ENCODE measurements at regions not wholly inside any gene's neighbourhood (a gene's known extent, or its start where the extent isn't known, plus 50 kb on each side); places are given as distances from the start of the nearest gene placed in this dataset.

DNA sequence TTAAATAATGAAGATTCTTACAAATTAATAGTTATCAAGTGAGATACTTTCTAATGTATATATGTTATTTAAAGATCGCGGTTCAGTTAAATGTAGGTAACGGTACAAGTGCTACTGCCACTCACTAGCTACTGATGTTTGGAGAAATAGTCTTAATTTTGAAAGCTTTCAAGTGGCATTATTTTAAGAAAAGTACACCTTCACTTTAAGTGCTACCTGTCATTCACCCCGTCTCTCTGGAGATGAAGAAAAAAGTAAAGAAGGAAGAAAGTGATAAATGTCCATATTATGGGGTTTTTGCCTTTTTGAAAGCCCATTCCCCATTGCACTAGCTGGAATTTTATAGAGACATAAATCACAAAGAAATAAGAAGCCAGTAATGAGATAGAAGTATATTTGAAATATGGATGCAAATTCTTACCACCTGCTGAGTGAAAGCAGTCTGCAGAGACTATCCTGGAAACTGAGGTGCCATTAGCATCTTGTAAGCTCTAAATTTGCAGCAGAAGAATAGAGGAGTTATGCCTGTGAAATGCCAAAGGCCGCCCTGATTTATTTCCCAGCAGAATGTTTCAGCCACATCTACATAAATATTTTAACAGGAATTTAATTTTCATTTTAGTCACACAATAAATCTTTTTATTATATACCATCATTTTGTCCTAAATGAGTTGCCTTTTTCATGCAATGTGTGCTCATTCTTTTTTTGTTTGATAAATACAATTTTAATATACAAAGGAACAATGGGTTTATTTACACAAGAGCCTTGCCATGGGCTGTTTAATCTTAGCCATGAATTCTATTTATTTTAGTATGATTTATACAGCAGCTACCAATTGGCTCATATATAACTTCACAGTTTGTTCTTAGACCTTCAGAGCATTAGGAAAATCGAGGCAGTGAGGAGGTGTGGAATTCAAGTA, 489.9 kb upstream of the RAG2 start:
- Histone ChIP-seq H3K9ac (ENCODE audit: insufficient read depth, low read length, poor library complexity, severe bottlenecking) (no peak overlapping the region), H2AFZ (ENCODE audit: insufficient read depth, low read depth, low read length, poor library complexity, severe bottlenecking) (no peak overlapping the region), H3K4me3 (replicated peaks in 1 of 3; ENCODE audit: low read depth in 2 of 3, low read length in 3 of 3) (no peak overlapping the region), H3K4me2 (replicated peaks; ENCODE audit: extremely low read depth, low read length, poor library complexity, severe bottlenecking) (no peak overlapping the region), H3K4me1 (ENCODE audit: control insufficient read depth in 1 of 2, insufficient read depth in 2 of 2, low read length in 2 of 2) (no peaks in the 10 kb centered on the region), H3K36me3 (replicated peaks in 1 of 2; ENCODE audit: control insufficient read depth in 1 of 2, insufficient read depth in 2 of 2, low read length in 2 of 2) (no peaks in the 10 kb centered on the region), H4K20me1 (ENCODE audit: insufficient read depth, low read length) (no peaks in the 10 kb centered on the region), H3K79me2 (ENCODE audit: insufficient read depth, low read length) (no peaks in the 10 kb centered on the region), H3K27me3 (ENCODE audit: control insufficient read depth in 2 of 2, insufficient read depth in 2 of 2, low read length in 2 of 2) (no peaks in the 10 kb centered on the region), H3K9me3 (replicated peaks in 1 of 2; ENCODE audit: control insufficient read depth in 1 of 2, insufficient read depth in 1 of 2, low read length in 2 of 2) (no peaks in the 10 kb centered on the region), H3K27ac (ENCODE audit: low read depth in 1 of 2, low read length in 2 of 2) (no peak overlapping the region)
- intact Hi-C loops (cut with micrococcal nuclease): no loop called here
- Mint-ChIP-seq H3K27me3 (ENCODE audit: low read depth in 3 of 3) (no peaks in the 10 kb centered on the region), H3K4me3 (no peak overlapping the region), H3K36me3 (no peaks in the 10 kb centered on the region), H3K27ac (no peak overlapping the region), H3K9me3 (no peaks in the 10 kb centered on the region), H3K4me1 (no peaks in the 10 kb centered on the region)
- DNase-seq: no peak
- TF ChIP-seq, protein P1, sequence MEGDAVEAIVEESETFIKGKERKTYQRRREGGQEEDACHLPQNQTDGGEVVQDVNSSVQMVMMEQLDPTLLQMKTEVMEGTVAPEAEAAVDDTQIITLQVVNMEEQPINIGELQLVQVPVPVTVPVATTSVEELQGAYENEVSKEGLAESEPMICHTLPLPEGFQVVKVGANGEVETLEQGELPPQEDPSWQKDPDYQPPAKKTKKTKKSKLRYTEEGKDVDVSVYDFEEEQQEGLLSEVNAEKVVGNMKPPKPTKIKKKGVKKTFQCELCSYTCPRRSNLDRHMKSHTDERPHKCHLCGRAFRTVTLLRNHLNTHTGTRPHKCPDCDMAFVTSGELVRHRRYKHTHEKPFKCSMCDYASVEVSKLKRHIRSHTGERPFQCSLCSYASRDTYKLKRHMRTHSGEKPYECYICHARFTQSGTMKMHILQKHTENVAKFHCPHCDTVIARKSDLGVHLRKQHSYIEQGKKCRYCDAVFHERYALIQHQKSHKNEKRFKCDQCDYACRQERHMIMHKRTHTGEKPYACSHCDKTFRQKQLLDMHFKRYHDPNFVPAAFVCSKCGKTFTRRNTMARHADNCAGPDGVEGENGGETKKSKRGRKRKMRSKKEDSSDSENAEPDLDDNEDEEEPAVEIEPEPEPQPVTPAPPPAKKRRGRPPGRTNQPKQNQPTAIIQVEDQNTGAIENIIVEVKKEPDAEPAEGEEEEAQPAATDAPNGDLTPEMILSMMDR (IDR thresholded peaks at IDR 0.05): no peak
- no CpG with 5 or more reads among the region's 6 CpGs for WGBS (ENCODE audit: insufficient coverage)

DNA sequence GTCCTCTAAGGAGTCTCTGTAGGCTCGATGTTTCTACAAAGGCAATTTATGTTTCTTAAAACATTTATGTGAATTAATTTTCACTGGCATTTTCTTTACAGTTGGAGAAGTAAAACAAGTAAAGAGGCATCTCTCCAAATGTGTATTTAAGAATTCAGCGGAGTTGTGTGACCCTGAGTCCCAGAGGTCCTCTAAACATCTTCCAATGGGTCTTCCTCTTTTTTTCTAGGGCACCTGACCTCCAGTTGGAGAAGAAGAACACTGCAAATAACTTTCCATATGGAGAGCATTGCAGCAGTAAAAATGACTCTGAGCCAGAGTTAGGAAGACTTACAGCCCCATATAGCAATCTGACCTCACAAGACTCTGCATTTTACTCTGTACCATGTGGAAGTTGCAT, 480.5 kb upstream of the RAG2 start:
- TF ChIP-seq, protein P1 (IDR thresholded peaks at IDR 0.05): no peak
- DNase-seq: no peak
- no CpG with 5 or more reads among the region's 2 CpGs for WGBS (ENCODE audit: insufficient coverage)
- Histone ChIP-seq H3K27me3 (ENCODE audit: control insufficient read depth in 2 of 2, insufficient read depth in 2 of 2, low read length in 2 of 2) (no peaks in the 10 kb centered on the region), H3K36me3 (replicated peaks in 1 of 2; ENCODE audit: control insufficient read depth in 1 of 2, insufficient read depth in 2 of 2, low read length in 2 of 2) (no peaks in the 10 kb centered on the region), H3K4me1 (ENCODE audit: control insufficient read depth in 1 of 2, insufficient read depth in 2 of 2, low read length in 2 of 2) (no peaks in the 10 kb centered on the region), H3K79me2 (ENCODE audit: insufficient read depth, low read length) (no peaks in the 10 kb centered on the region), H3K9ac (ENCODE audit: insufficient read depth, low read length, poor library complexity, severe bottlenecking) (no peak overlapping the region), H4K20me1 (ENCODE audit: insufficient read depth, low read length) (no peaks in the 10 kb centered on the region), H3K9me3 (replicated peaks in 1 of 2; ENCODE audit: control insufficient read depth in 1 of 2, insufficient read depth in 1 of 2, low read length in 2 of 2) (no peaks in the 10 kb centered on the region), H3K4me2 (replicated peaks; ENCODE audit: extremely low read depth, low read length, poor library complexity, severe bottlenecking) (no peak overlapping the region), H3K4me3 (replicated peaks in 1 of 3; ENCODE audit: low read depth in 2 of 3, low read length in 3 of 3) (no peak overlapping the region), H3K27ac (ENCODE audit: low read depth in 1 of 2, low read length in 2 of 2) (no peak overlapping the region), H2AFZ (ENCODE audit: insufficient read depth, low read depth, low read length, poor library complexity, severe bottlenecking) (no peak overlapping the region)
- H3K4me3 Mint-ChIP-seq: no peak overlapping the region
- no peaks in the 10 kb centered on the region for H3K27me3 Mint-ChIP-seq (ENCODE audit: low read depth in 3 of 3)
- H3K36me3 Mint-ChIP-seq: no peaks in the 10 kb centered on the region
- H3K9me3 Mint-ChIP-seq: peaks cover 0 to 4% (median 0%) of the 10 kb centered on the region in 7 donors
- no peaks in the 10 kb centered on the region for H3K4me1 Mint-ChIP-seq
- no peak overlapping the region for H3K27ac Mint-ChIP-seq
- intact Hi-C loops (cut with micrococcal nuclease): no loop called here
